A549 (cell line): ENCODE measurements at regions not wholly inside any gene's neighbourhood (a gene's known extent, or its start where the extent isn't known, plus 50 kb on each side); places are given as distances from the start of the nearest gene placed in this dataset.

Experiments used
- CTCF ChIP-seq: fragments of >200 bp; sonication (Bioruptor Twin); formaldehyde crosslinking; IDR thresholded peaks from 3 replicates; pipeline ENCODE4 v1.5.1; 2016
- ELK1 ChIP-seq: fragments of 150-350 bp; IDR thresholded peaks from 2 replicates; pipeline ENCODE4 v1.6.1; 2014; ENCODE audit warnings: low read depth, mild to moderate bottlenecking, low read length
- JUNB ChIP-seq: fragments of >200 bp; sonication (Bioruptor Twin); formaldehyde crosslinking; IDR thresholded peaks from 2 replicates; pipeline ENCODE4 v1.6.1; 2016
- MAX ChIP-seq: IDR thresholded peaks from 2 replicates; pipeline ENCODE4 v1.6.1; 2012
- POLR2A ChIP-seq: IDR thresholded peaks from 2 replicates; pipeline ENCODE4 v1.6.1; 2012; ENCODE audit warnings: mild to moderate bottlenecking, low read length

- no peak for TF ChIP-seq ELK1
- no peak for TF ChIP-seq JUNB
- TF ChIP-seq POLR2A, result no peak
- TF ChIP-seq MAX, result no peak
- TF ChIP-seq CTCF, result no peak
These were observed 91.6 kb upstream of the TAF11L2 start for GRCh38 chr5:17406423-17406838.
